GM12872 (cell line): ENCODE measurements at regions not wholly inside any gene's neighbourhood (a gene's known extent, or its start where the extent isn't known, plus 50 kb on each side); places are given as distances from the start of the nearest gene placed in this dataset.

ENCODE experiments used
- TF ChIP-seq, protein P1 (sequence below): IDR thresholded peaks from 3 replicates; pipeline ENCODE4 v1.5.1; 2011; ENCODE audit warnings: low read depth, mild to moderate bottlenecking, low read length, moderate library complexity; ENCODE audit not compliant: insufficient read depth

DNA sequence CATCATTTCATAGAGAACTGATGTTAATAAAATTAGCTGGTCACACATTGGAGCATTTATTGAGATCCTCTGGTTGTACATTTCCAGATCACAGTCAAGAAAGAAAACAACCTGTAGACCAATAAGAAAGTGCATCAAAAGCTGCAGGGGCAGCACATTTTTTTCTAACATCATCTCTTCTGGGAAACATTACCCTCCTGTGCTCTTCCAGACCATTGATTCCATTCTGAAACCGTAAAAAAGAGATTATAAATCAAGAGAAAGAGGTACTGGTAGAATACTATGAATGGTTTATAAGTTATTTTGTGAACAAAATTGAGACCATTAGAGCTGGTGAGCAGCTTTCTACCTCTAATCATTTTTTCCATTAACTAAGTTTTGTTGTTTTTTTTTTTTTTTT, 1548.2 kb upstream of the CELF4 start:
- TF ChIP-seq, protein P1, sequence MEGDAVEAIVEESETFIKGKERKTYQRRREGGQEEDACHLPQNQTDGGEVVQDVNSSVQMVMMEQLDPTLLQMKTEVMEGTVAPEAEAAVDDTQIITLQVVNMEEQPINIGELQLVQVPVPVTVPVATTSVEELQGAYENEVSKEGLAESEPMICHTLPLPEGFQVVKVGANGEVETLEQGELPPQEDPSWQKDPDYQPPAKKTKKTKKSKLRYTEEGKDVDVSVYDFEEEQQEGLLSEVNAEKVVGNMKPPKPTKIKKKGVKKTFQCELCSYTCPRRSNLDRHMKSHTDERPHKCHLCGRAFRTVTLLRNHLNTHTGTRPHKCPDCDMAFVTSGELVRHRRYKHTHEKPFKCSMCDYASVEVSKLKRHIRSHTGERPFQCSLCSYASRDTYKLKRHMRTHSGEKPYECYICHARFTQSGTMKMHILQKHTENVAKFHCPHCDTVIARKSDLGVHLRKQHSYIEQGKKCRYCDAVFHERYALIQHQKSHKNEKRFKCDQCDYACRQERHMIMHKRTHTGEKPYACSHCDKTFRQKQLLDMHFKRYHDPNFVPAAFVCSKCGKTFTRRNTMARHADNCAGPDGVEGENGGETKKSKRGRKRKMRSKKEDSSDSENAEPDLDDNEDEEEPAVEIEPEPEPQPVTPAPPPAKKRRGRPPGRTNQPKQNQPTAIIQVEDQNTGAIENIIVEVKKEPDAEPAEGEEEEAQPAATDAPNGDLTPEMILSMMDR = no peak

DNA sequence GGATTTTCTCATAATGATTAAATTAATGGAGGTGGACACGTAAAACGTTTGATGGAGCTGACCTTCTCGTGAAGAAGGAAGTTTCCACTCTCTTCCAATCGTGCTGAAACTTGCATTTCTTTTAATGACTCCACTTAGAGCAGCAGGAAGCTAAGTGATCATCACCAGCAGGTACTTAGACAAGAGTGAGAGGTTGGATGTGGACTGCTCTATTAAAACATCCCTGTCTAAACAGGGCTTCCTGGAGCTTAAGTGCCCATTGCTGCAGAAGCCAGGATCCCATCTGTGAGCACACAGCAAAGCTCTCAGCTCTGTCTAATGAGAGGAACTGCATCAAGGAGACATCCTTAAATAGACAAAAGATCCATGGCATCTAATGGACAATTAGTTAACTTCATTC, 1539.5 kb upstream of the CELF4 start:
- TF ChIP-seq, protein P1 = no peak

DNA sequence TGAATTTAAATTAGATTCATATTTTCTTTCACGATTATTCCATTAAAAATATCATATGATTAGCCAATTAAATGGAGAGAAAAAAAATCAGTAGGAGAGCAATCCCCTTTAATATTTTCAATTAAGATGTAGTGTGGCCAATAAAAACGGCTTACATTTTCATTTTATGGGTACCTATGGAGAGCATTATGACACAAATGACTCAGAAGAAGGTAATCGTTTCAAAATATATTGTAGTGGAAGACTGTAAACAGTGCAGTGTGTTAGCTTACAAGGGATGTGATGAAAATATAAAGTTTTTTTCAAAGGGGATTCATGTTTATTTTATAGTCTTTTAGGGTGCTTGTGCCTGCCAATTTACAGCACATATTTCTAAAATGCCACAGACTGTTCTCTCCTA, 1507.4 kb upstream of the CELF4 start:
- TF ChIP-seq, protein P1 = no peak

DNA sequence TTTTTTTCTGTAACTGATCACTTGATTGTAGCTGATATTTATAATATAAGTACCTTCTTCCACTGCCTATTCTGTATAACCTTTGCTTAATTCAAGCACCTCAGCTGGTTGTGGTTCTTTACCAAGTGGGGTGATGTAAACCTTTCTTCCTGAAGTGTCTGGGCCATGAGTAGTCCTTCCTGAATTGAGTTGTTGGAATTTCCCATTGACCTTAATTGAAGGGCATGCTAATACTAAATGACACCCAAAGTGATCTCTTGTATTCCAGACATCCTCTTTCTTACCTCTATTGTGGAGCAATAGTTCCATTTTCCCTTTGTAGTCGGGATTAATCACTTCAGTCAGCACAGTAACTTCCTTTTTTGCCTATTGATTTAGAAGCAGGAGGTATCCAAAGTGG, 1496.8 kb upstream of the CELF4 start:
- TF ChIP-seq, protein P1 = no peak

DNA sequence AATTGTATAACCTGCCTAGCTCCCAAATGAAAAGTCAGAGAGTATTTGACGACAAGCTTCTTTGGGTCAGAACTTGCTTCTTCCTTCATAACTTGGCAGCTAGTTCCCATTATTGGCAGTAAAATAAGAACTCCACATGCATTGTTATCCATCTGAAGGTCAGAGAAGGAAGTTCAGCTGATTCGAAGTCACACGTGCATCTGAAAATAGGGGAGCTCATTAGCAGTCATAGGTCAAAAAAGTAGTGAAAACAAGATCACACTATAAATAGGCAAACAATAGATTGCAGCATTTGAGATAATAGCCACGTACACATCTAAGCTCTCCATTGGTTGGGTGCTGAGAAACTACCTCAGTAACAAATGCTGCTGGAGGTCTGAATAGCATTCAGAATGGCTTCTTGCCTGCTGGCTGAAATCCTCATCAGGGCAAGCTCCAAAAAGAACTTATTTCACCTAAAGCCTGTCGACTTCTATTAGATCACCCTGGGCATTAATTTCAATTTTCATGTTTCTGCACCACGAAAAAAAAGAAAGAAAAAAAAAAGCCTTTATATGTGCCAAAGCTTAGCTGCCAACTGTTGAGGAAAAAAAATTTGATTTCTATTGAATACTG, 1492.9 kb upstream of the CELF4 start:
- TF ChIP-seq, protein P1 = no peak

DNA sequence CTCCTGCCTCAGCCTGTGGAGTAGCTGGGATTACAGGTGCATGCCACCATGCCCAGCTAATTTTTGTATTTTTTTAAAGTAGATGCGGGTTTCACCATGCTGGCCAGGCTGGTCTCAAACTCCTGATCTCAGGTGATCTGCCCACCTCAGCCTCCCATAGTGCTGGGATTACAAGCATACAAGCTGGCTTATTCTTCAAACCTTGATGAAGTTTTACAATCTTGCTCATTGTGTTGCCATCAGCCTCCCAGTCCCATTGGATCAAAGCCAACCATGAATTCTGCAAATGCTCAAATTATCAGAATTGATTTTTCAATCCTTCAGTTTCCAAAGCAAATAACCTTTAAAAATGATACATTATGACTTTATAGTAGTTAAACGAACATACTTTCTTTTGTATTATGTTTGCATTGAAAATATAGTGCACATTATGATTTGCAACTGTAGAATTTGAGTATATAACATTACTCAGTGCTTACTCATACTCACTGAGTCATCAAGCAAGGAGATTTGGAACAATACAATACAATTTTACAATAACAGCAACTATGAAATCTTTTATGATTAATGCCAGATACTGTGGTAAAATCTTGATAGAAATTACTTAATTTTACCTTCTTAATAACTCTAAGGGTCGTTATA, 1491.9 kb upstream of the CELF4 start:
- TF ChIP-seq, protein P1 = no peak

DNA sequence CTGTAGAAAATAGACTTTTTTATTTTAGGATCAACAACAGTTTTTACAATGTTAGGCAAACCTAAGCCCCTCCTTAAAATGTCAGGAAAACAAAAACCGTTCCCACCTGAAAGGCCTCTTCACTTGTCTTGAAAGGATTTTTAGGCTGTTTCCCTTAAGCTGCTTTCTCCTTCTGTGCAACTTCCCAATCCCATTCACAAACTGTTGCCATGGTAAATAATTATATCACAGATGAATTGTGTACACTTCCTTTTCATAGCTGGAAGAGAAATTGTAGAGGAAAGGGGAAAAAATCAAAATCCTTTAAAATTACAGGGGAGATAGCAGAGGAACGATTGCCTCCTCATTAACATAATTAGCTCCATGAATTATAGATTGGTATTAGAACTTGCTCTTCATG, 1488.0 kb upstream of the CELF4 start:
- TF ChIP-seq, protein P1 = no peak
